Mesothelial cell of epicardium (in vitro differentiated cells): ENCODE measurements at regions not wholly inside any gene's neighbourhood (a gene's known extent, or its start where the extent isn't known, plus 50 kb on each side); places are given as distances from the start of the nearest gene placed in this dataset.

ENCODE experiments used
- DNase-seq, 2 experiments: peaks; one replicate each; pipeline ENCODE4 v3.0.0; 2021; ENCODE audit warnings: low spot score in 2 of 2; ENCODE audit not compliant: unreplicated experiment in 2 of 2
- H3K27ac Mint-ChIP-seq: 2 replicates; pipeline ENCODE4 v1.8.0; 2021; ENCODE audit warnings: mixed read lengths
- H3K27me3 Mint-ChIP-seq: 2 replicates; pipeline ENCODE4 v1.8.0; 2021; ENCODE audit warnings: low read depth, mixed read lengths
- H3K36me3 Mint-ChIP-seq: 2 replicates; pipeline ENCODE4 v1.8.0; 2021; ENCODE audit warnings: mixed read lengths
- H3K4me1 Mint-ChIP-seq: 2 replicates; pipeline ENCODE4 v1.8.0; 2021; ENCODE audit warnings: mixed read lengths
- H3K4me3 Mint-ChIP-seq: 2 replicates; pipeline ENCODE4 v1.8.0; 2021; ENCODE audit warnings: mild to moderate bottlenecking, moderate library complexity, mixed read lengths
- H3K9me3 Mint-ChIP-seq: 2 replicates; pipeline ENCODE4 v1.8.0; 2021; ENCODE audit warnings: mixed read lengths
- TF ChIP-seq, protein P1 (sequence below): fragments of 200-600 bp; sonication (generic); IDR thresholded peaks from one replicate; pipeline ENCODE4 v1.5.0; 2021; ENCODE audit warnings: antibody characterized with exemption; ENCODE audit not compliant: unreplicated experiment

DNA sequence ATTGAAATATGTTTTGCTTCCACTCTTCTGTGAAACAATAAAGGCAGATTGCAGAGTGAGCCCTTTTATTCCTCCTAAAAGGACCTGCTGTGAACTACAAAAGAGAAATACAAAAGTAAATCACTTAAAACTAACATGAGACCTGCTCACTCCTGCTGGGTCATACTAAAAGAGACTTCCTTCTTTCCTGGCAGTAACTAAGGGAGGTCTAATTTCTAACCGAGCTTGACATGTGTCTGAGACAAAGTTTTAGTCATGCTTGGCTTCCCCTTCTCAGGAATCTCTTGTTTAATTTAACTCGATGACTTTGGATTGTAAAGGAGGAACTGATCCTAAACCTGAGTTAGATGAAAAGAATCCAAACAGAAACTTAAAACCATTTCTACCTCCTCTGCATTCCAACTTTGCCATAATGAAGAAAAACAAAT lies 86.4 kb upstream of the CDH6 start:
- H3K4me1 Mint-ChIP-seq = peaks cover 16% of the 10 kb centered on the region
- DNase-seq = no peak
- H3K27me3 Mint-ChIP-seq = no peaks in the 10 kb centered on the region
- H3K4me3 Mint-ChIP-seq = no peak overlapping the region
- H3K27ac Mint-ChIP-seq = peak overlapping the region; percentile 17
- no peaks in the 10 kb centered on the region for H3K36me3 Mint-ChIP-seq
- TF ChIP-seq, protein P1, sequence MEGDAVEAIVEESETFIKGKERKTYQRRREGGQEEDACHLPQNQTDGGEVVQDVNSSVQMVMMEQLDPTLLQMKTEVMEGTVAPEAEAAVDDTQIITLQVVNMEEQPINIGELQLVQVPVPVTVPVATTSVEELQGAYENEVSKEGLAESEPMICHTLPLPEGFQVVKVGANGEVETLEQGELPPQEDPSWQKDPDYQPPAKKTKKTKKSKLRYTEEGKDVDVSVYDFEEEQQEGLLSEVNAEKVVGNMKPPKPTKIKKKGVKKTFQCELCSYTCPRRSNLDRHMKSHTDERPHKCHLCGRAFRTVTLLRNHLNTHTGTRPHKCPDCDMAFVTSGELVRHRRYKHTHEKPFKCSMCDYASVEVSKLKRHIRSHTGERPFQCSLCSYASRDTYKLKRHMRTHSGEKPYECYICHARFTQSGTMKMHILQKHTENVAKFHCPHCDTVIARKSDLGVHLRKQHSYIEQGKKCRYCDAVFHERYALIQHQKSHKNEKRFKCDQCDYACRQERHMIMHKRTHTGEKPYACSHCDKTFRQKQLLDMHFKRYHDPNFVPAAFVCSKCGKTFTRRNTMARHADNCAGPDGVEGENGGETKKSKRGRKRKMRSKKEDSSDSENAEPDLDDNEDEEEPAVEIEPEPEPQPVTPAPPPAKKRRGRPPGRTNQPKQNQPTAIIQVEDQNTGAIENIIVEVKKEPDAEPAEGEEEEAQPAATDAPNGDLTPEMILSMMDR = no peak
- H3K9me3 Mint-ChIP-seq = no peaks in the 10 kb centered on the region

DNA sequence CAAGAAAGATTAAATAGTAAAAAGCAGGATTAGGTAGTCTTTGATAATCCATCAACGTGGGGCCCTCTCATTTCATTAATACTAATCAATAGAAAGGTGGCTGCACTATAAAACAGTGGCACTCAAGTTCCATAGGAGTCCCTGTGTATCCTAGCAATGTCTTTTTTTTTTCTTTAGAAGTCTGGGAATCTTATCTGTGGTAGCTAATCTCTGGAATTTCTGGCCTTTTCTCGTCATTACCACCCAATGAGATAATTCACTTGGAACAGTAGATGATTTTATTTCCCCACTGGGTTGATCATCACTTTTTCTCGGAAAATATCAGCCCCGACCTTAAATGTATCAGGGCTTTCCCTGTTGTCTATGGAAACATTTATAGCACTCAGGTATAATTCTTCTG lies 86.8 kb upstream of the CDH6 start:
- H3K27ac Mint-ChIP-seq = peak overlapping the region; percentile 17
- no peak overlapping the region for H3K4me3 Mint-ChIP-seq
- no peaks in the 10 kb centered on the region for H3K36me3 Mint-ChIP-seq
- H3K4me1 Mint-ChIP-seq = peaks cover 16% of the 10 kb centered on the region
- DNase-seq = no peak
- TF ChIP-seq, protein P1 = no peak
- H3K9me3 Mint-ChIP-seq = no peaks in the 10 kb centered on the region
- no peaks in the 10 kb centered on the region for H3K27me3 Mint-ChIP-seq

DNA sequence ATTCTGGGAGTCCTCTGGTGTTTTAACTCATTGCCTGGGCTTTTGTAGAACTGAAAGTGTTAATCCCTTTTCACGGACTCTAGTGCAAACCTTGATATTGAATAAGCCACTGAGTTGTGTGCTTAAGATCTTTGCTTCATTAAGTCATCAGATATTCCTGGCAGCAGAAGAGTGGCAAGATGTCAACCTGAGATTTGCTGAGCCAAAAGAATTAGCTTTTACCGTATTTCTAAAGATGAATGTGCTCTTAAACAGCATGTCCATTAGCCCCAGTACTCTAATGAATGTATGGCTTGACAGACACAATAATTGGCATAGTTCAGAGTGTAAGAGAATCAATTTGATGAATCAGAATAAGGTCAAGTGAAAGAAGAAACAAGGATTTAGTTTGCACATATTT lies 87.2 kb upstream of the CDH6 start:
- Mint-ChIP-seq H3K27me3 (no peaks in the 10 kb centered on the region), H3K36me3 (no peaks in the 10 kb centered on the region), H3K4me1 (peaks cover 16% of the 10 kb centered on the region), H3K9me3 (no peaks in the 10 kb centered on the region), H3K27ac (no peak overlapping the region), H3K4me3 (no peak overlapping the region)
- DNase-seq = no peak
- TF ChIP-seq, protein P1 = no peak

DNA sequence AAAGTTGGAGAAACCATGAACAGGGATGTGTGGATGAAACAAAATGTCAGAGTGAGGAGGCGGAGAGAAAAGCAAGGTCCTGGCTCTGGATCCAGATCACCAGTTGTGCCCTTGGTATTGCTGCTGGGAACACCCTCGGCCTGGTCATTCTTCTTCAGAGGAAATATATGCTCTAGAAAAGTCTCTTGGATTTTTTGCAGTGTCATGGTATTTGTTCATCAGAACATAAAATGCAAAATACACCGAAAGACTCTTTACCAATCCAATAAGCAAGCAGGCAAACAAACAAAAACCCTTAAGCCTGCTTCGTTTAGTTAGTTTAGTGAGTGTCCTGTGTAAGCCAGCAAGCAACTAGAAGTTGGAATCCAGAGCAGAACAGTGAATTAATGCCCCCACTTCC lies 88.7 kb upstream of the CDH6 start:
- H3K27me3 Mint-ChIP-seq = no peaks in the 10 kb centered on the region
- TF ChIP-seq, protein P1 = no peak
- no peak overlapping the region for H3K27ac Mint-ChIP-seq
- no peak overlapping the region for H3K4me3 Mint-ChIP-seq
- DNase-seq = no peak
- peaks cover 16% of the 10 kb centered on the region for H3K4me1 Mint-ChIP-seq
- no peaks in the 10 kb centered on the region for H3K36me3 Mint-ChIP-seq
- H3K9me3 Mint-ChIP-seq = no peaks in the 10 kb centered on the region

DNA sequence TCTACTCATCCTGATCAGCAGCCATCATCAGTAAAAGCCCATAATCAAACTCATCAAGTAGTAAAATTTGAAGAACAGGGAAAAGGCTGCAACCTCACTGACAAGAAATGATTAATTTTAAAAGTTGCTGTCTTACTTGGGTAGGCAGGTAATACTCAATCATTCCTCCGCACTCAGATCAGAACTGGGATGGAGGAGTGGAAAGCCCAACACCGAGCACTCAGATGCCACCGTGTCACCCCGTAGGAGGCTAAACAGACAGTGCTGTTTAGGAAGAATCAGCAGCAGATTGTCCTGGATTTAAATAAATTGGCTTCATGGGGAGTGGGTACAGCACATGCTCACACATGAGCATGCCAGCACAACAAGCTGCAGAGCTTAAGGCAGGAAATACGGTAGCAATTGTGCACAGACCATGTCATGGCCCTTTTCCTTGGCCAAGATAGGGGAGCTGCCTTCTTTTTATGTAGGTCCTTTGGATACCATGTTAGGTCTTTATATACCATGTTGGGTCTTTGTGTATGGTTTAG lies 92.6 kb upstream of the CDH6 start:
- Mint-ChIP-seq H3K4me1 (peaks cover 3% of the 10 kb centered on the region), H3K27me3 (no peaks in the 10 kb centered on the region), H3K9me3 (no peaks in the 10 kb centered on the region), H3K36me3 (no peaks in the 10 kb centered on the region), H3K27ac (no peak overlapping the region), H3K4me3 (no peak overlapping the region)
- DNase-seq = no peak
- TF ChIP-seq, protein P1 = no peak

DNA sequence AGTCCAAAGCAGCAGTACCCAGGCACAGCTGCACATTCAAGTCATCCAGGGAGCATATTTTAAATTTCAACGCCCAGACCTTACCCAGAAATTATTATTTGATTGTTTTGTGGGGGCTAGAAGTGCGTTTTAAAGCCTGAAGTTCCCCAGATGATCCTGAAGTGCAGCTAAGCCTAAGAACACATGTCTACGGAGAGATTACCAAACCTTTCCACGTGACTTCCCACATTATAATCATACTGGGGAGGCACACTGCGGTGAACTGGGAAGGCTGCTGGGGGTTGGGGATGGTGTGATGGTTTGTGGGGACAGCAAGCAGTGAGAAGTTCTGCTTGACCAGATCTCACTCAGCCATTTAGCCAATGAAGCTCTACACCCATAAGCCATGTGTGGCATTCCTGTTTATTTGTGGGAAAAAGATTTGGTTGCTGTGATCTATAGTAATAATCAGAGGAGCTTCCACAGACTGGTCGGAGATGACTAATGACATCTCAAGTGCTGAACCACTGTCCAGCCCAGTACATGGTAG lies 93.4 kb upstream of the CDH6 start:
- Mint-ChIP-seq H3K9me3 (no peaks in the 10 kb centered on the region), H3K4me1 (peaks cover 3% of the 10 kb centered on the region), H3K4me3 (no peak overlapping the region), H3K36me3 (no peaks in the 10 kb centered on the region), H3K27ac (no peak overlapping the region), H3K27me3 (no peaks in the 10 kb centered on the region)
- no peak for DNase-seq
- TF ChIP-seq, protein P1 = no peak
